K562 (cell line): ENCODE measurements at regions not wholly inside any gene's neighbourhood (a gene's known extent, or its start where the extent isn't known, plus 50 kb on each side); places are given as distances from the start of the nearest gene placed in this dataset.

ENCODE experiments used
- ATF3 ChIP-seq, 2 experiments: fragments of 450-650 bp in 1 of 2; sonication (generic) in 1 of 2; formaldehyde crosslinking in 1 of 2; IDR thresholded peaks in 1 of 2; conservative IDR thresholded peaks in 1 of 2; 2 replicates each; pipeline versions ENCODE4 v1.6.1 to v1.8.1; 2016 to 2023; ENCODE audit warnings: mild to moderate bottlenecking in 2 of 2, moderate library complexity in 2 of 2, inconsistent platforms in 1 of 2, missing genetic modification reagents in 1 of 2
- BACH1 ChIP-seq: fragments of 200-800 bp; sonication (Bioruptor generic); IDR thresholded peaks from 2 replicates; pipeline ENCODE4 v1.6.1; 2016; ENCODE audit warnings: missing genetic modification characterization, missing compliant biosample characterization
- CTCF ChIP-seq, 3 experiments: IDR thresholded peaks in 2 of 3; conservative IDR thresholded peaks in 1 of 3; 2 replicates each; pipeline ENCODE4 v1.5.1; 2011 to 2012; ENCODE audit warnings: low read length in 3 of 3, mild to moderate bottlenecking in 3 of 3, control low read depth in 2 of 3, improper control_type of control experiment in 1 of 3, inconsistent platforms in 1 of 3, low read depth in 1 of 3, mixed read lengths in 1 of 3, moderate library complexity in 1 of 3; ENCODE audit not compliant: insufficient read depth in 2 of 3
- FOXK1 ChIP-seq: sonication (generic); formaldehyde crosslinking; IDR thresholded peaks from 2 replicates; pipeline ENCODE4 v1.8.0; 2022; ENCODE audit warnings: missing genetic modification reagents, mild to moderate bottlenecking, borderline replicate concordance
- GATA2 ChIP-seq: sonication (generic); formaldehyde crosslinking; IDR thresholded peaks from 2 replicates; pipeline ENCODE4 v1.4.0; 2020; ENCODE audit warnings: mild to moderate bottlenecking, missing genetic modification reagents
- HDAC2 ChIP-seq: fragments of 450-650 bp; IDR thresholded peaks from 2 replicates; pipeline ENCODE4 v1.6.1; 2016; ENCODE audit warnings: mild to moderate bottlenecking
- KDM1A ChIP-seq, 2 experiments: fragments of 450-650 bp; IDR thresholded peaks; 2 replicates each; pipeline ENCODE4 v1.6.1; 2016; ENCODE audit warnings: mild to moderate bottlenecking in 2 of 2
- MAX ChIP-seq: sonication (generic); formaldehyde crosslinking; IDR thresholded peaks from 2 replicates; pipeline ENCODE4 v1.9.0; 2022; ENCODE audit warnings: mild to moderate bottlenecking, missing genetic modification reagents
- POLR2A ChIP-seq: fragments of 450-650 bp; conservative IDR thresholded peaks from 2 replicates; pipeline ENCODE4 v1.6.1; 2016
- PURB ChIP-seq: sonication (generic); formaldehyde crosslinking; IDR thresholded peaks from 2 replicates; pipeline ENCODE4 v1.9.0; 2021; ENCODE audit warnings: low read depth, mild to moderate bottlenecking, missing genetic modification reagents
- SMAD3 ChIP-seq: fragments of 450-650 bp; formaldehyde crosslinking; conservative IDR thresholded peaks from 2 replicates; pipeline ENCODE4 v1.4.0; 2020; ENCODE audit warnings: mild to moderate bottlenecking
- SP2 ChIP-seq: IDR thresholded peaks from 2 replicates; pipeline ENCODE4 v1.6.1; 2011; ENCODE audit warnings: mild to moderate bottlenecking, low read depth, low read length, moderate library complexity; ENCODE audit not compliant: poor library complexity, severe bottlenecking; ENCODE audit errors: extremely low read depth
- TEAD1 ChIP-seq, 2 experiments: fragments of 450-650 bp in 1 of 2; sonication (generic) in 1 of 2; formaldehyde crosslinking; IDR thresholded peaks; 2 replicates each; pipeline versions ENCODE4 v1.4.0 to v1.8.0; 2020 to 2022; ENCODE audit warnings: mild to moderate bottlenecking in 2 of 2, missing genetic modification reagents in 1 of 2
- ZNF143 ChIP-seq: sonication (generic); formaldehyde crosslinking; IDR thresholded peaks from 2 replicates; pipeline ENCODE4 v1.9.0; 2022; ENCODE audit warnings: mild to moderate bottlenecking, missing genetic modification reagents

- no peak for TF ChIP-seq BACH1 (tag)
- TF ChIP-seq CTCF (IDR thresholded peaks at IDR 0.05 in 2 of 3, conservative IDR thresholded peaks at IDR 0.05 in 1 of 3; ENCODE audit: insufficient read depth in 2 of 3, low read depth in 1 of 3, low read length in 3 of 3), result no peak
- no peak for TF ChIP-seq KDM1A (IDR thresholded peaks at IDR 0.05)
- no peak for TF ChIP-seq PURB (CRISPR knock-in tag)
- no peak for TF ChIP-seq FOXK1
- no peak for TF ChIP-seq SMAD3 (CRISPR knock-in tag)
- no peak for TF ChIP-seq GATA2 (CRISPR knock-in tag)
- TF ChIP-seq TEAD1 (CRISPR knock-in tag; IDR thresholded peaks at IDR 0.05), result no peak
- TF ChIP-seq MAX (CRISPR knock-in tag), result no peak
- no peak for TF ChIP-seq POLR2A
- no peak for TF ChIP-seq HDAC2
- TF ChIP-seq ATF3 (IDR thresholded peaks at IDR 0.05), result no peak
- TF ChIP-seq ATF3 (CRISPR knock-in tag; conservative IDR thresholded peaks at IDR 0.05), result no peak
- TF ChIP-seq SP2, result no peak
- no peak for TF ChIP-seq ZNF143 (CRISPR knock-in tag)
These were observed 121.7 kb downstream of the UTRN start for GRCh38 chr6:144406796-144407195.
